HG03025 (cell line): ENCODE measurements at regions not wholly inside any gene's neighbourhood (a gene's known extent, or its start where the extent isn't known, plus 50 kb on each side); places are given as distances from the start of the nearest gene placed in this dataset.

Source experiments
- ATAC-seq: cut with Tn5 transposase; IDR thresholded peaks from one replicate; pipeline ENCODE4 v1.9.1; 2021; ENCODE audit warnings: mild to moderate bottlenecking, moderate library complexity; ENCODE audit not compliant: unreplicated experiment, low FRiP score

DNA sequence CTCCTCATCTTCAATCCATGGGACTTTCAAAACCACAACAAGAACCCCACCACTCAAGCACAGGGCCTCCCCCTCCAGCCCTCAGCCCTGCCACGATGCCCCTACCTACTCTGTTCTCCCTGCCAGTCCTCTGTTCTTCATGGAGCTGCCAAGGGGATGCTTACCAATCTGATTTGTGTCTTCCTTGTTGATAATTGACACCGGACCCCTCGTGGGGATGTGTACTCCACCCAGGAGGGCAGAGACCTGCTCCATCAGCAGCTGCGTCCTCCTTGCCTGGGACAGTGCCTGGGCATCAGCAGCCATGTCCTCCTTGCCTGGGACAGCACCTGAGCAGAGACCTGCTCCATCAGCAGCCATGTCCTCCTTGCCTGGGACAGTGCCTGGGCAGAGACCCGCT is 1489.2 kb downstream of the TBC1D22A start:
- ATAC-seq, result no peak

DNA sequence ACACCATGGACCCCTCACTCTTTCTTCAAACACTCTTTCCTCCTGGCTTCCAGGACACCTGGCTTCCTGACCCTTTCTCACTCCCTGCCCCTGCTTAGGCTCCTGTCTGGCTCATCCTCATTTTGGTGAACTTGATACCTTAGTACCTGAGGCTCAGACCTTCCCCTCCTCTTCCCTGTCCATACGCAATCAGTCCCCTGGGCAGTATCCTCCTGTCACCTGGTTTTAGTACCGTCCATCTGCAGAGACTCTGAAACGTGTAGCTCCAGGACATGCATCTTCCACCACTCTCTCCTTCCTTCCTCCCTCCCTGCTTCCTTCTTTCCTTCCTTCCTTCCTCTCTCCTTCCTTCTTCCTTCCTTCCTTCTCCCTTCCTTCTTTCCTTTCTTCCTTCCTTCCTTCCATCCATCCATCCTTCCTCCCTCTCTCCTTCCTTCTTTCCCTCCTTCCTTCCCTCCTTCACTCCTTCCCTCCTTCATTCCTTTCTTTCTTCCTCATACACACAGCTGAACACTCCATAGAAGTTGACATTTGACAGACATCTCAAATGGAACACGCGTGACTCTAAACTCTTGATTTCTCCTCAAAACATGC is 1488.6 kb downstream of the TBC1D22A start:
- ATAC-seq, result no peak

DNA sequence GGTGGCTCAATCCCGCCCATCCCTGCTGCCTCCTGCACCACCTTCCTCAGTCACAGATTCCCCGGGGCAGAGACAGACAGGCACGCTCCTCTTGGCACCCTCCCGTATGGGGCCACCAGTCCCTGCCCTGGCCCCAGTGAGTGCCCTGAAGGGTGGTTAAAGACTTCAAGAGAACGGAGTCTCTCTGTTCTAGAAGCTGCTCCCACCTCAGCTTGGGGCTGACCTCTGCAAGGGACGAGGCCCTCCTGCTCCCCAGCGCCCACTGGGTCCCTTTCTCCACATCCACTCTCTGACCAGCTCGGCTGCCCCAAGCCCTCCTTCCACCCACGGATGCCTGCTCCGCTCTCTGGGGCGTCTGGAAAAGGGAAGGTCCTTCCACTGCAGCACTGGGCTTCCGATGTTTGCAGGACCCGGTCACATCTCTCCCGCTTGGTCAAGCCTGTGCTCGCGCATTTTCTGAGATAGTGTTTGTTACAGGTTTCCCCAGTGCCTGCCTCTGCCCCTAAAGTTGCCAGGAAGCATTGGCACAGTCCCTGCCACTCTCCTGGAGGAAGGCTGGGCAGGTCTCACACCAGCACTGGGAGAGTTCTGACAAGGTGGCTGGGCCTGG is 1487.9 kb downstream of the TBC1D22A start:
- ATAC-seq, result no peak

DNA sequence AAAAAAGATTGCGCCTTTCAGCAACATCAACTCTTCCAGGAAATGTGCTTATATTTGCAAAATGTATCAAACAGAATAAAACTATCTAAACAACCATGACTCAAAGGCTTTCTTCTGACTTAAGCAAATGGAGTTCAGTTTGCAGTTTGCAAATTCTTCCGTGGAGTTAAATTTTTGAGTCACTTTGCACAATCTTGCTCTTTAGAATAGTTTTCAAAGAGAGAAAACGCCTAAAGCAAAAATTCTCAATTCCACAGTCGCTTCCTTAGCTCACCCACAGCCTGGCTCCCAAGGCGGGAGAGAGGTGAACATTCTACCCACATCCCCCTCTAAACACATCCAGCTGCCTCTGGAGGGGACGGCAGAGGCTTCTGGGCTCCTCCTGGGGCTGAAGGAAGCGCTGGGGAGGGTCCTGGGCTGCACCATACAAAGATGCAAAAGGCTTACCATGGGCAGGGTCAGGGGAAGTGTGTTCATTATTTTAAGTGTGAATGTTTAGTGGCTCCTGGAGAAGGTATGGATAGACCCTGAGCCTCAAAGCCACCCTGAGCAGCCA is 1487.3 kb downstream of the TBC1D22A start:
- ATAC-seq, result no peak

DNA sequence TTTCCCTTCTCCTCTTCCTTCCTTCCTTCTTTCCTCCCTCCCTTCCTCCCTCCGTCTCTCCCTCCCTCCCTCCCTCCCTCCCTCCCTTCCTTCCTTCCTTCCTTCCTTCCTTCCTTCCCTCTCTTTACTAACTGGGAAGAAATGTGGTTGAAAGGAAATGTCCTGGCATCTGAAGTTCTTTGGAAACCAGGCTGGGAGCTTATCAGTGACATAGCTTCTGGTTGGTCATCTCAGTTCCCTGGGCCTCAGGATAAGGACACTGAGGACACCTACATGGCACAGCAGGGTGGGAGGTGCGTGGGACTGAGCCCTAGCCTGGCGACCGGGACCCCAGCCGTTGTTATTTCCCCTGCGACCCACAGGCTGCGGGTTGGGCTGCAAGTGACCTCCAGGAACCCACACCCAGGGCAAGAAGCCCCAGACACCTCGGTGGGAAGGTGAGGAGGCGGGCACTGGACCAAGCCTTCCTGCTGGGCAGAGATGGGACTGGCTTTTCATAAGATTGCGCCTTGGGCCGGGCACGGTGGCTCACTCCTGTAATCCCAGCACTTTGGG is 1486.5 kb downstream of the TBC1D22A start:
- no peak for ATAC-seq

DNA sequence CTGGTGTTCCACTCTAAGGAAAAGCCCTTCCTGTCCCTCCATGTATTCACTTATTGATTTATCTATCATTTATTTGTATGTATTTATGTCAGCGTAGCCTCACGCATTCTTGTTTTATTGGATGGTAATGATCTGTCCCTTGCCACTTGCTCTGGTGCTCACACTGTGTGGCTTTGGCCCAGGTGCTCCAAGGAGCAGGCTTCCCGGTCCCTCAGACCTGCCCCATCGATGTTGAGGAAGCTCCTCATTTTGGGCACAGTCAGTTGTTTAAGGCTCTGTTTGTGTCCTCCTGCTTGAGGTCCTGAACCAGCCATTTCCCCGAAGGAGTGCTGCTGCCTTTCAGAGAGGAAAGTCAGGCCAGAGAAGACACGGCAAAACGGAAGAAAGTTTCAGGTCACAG is 1485.4 kb downstream of the TBC1D22A start:
- no peak for ATAC-seq

DNA sequence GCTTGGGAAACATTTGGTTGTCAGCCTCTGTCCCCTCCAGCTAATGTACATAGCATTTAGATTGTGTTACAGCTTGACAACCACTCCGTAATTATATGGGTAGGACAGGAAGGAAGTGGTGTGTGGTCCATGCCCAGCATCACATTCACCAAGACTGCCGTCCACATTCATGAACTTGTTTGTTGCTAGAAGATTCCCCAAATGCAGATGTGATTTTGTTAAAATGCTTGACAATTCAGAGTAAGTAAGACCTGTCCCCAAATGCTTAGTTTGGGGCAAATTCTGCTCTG is 1482.7 kb downstream of the TBC1D22A start:
- no peak for ATAC-seq

DNA sequence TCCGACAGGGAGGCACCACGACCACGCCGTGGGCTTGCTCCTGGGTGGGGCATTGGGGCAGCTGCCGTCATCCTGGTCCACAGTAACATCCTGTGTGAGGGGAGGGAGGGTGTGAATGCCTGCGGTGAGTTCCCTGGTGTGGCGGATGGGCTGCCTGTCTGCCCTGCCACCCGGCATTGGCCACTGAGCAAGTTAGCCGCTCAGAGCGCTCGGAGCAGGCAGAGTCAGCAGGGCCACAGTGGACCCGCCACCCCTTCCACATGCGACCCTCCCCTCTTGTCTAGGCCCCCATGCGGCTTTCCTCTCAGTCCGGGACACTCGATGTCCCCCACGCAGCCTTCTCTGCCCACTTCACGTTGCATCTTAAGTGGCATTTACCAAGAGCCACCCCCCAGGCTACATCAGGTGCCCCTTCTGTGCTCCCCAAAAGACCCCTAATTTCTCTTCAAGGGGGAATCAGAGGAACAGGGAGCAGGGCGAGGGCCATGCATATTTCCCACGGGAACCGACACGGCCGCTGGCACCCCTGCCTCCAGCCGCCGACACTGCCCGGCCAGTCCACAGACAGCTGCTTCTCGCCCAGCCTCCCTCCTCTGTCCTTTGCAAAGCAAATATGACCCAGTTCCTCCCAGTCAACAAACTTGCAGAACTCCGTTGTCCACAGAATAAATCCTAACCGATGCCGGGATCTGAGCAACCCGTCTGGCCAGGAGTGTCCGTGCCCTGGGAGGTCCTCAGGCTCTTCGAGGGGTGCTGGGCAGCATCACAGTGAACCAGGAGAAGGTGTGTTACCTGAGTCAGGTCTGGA is 1482.1 kb downstream of the TBC1D22A start:
- ATAC-seq, result no peak

DNA sequence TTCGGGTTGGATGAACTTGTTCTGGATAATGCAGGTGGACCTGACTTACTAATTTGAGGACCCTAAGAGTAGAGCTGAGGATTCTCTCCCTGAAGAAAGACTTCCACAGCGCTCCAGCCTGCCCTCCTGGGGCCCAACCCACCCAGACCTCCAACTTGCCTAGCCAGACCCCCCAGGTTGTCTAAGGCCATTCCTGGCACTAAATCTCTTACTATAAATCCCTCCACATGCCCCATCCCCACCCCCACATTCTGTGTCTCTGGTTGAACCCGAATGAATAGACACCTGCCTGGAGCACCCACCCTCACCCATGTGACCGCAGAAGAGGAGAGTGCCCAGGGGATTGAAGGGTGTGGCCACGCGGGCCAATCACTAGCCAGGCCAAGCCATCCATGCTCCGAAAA is 1480.0 kb downstream of the TBC1D22A start:
- no peak for ATAC-seq

DNA sequence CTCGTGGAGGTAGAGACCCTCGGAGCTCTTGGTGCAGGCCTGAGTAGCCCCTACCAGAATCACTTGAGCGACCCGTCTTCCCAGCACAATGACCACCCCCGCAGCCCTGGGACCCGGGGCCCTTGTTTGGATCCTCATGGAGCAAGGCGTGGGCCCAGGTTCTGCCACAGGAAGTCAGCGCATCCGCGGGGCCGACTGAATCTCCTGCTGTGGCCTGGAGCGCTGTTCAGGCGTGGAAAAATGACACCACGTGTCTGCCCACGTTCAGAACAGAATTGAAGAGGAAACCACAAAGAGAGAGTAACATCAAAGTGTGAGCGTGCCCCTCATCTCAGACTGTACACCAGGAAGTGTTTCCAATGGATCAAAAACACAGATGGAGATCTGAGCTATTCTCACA is 1479.2 kb downstream of the TBC1D22A start:
- no peak for ATAC-seq

DNA sequence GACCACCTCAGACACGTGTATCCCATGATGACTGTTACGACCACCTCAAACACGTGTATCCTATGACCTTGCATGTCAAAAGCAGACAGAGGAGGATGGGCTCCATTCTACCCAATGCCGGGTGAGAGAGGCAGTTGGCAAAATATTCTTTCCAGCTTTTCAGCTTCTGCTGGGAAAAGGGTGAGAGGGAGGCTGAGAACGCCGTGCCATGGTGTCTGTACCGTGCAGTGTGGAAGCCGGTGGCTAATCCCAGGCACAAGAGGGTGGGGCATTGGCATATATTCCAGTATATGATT is 1478.4 kb downstream of the TBC1D22A start:
- no peak for ATAC-seq

DNA sequence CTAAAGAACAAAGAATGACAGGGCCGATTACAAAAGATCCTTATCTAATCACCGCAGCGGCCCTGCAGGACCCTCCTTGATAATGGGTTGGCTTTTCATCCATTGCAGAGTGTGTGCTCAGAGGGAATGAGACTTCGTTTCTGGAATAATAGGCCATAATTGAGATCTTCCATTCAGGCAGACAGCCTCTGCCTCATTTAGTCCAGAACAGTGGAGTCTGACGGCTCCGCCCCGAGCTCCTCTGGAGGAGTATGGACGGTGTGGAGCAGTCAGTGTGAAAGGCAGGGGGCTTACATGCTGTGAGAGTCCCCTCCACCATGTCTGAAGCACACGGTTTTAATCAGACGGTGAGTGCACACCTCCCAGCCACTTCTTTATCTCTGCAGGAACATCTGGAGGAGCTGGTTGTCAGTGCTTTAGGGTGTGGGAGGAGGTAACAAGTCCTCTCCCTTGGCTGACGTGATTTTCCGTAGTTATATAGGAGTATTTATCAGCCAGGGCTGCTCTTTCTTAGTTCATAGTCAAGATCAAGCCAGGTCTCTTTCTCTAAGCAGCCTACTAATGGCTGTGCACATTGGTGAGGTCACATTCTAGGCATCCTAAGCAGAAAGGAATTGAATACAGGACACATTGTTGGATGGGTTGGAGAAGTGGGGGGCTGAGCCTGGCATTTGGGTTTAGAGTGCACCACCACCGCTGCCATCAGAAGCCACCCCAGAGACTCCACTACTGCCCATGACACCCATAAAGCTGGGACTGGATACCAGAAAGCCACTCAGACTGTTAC is 1477.9 kb downstream of the TBC1D22A start:
- no peak for ATAC-seq

DNA sequence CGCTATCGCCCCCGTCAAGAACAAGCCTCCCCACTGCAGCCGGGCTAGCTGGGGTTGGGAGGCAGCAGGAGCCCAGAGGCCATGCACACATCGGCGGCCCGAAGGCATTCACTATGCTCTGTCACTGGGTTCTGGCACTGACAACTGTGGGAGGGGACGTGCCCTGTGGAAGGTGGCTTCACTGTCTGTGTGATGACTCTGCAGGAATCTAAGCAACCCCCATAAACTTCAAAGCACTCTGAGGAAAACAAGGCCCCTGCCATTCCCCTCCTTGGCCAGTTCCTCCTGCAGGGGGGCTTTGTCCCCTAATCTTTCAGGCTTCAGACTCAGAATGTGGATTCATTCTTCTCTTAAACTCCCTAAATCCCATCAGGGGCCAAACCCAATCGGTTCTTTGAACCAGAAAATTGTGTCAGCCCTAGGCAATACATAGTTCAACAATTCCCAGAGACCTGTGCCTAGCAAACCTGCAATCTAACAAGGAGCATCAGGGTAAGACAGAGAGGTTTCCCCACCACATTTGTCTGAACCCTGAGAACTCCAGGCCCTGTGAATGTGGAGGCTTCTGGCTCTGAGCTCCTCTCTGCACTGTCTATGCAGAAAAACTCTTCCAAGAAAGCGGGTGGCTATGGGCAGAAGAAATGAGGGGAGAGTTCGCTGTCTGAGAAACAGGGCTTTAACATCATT is 1477.2 kb downstream of the TBC1D22A start:
- ATAC-seq, result no peak

DNA sequence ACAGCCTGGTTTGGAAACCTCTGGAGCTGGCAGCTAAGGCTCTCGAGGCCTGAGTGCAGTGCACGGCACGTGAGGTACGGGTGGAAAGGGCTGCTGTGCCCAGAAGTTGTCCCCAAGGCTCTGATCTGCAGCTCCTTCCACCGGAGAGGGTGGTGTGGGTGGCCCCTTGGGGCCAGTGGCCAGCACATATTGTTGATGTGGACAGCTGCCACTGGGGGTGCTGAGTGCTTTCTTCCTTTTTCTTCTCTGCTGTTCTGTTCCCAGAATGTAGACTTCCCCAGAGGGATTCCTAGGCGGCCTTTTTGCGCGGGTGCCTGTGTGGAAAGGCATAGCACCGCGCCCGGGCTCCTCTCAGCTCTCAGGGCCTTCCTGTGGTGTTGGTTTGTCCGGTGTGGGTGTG is 1476.5 kb downstream of the TBC1D22A start:
- ATAC-seq, result no peak

DNA sequence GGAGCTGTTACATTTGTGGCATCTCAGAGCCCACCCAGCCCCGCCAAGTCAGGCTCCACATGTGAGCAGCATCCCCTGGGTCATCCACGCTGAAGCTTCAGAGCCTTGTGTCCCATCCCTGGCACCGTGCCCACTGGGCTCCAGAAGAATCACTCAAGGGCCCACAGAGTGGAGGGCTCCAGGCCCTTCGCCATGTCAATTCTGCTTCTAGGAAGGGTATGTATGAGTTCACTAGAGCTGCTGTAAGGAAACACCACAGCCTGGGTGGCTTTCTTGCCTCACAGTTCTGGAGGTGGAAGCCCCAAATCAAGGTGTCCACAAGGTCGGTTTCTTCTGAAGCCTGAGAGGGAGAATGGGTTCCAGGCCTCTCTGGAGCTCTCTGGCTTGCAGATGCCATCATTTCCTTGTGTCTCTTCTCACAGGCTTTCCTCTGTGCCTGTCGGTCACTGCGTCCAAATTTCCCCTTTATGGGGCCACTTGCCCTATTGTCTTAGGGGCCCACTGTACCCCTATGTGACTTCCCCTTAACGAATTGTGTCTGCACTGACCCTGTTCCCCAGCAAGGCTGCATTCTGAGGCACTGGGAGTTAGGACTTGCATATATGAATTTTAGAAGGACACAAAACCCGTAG is 1476.0 kb downstream of the TBC1D22A start:
- ATAC-seq, result no peak

DNA sequence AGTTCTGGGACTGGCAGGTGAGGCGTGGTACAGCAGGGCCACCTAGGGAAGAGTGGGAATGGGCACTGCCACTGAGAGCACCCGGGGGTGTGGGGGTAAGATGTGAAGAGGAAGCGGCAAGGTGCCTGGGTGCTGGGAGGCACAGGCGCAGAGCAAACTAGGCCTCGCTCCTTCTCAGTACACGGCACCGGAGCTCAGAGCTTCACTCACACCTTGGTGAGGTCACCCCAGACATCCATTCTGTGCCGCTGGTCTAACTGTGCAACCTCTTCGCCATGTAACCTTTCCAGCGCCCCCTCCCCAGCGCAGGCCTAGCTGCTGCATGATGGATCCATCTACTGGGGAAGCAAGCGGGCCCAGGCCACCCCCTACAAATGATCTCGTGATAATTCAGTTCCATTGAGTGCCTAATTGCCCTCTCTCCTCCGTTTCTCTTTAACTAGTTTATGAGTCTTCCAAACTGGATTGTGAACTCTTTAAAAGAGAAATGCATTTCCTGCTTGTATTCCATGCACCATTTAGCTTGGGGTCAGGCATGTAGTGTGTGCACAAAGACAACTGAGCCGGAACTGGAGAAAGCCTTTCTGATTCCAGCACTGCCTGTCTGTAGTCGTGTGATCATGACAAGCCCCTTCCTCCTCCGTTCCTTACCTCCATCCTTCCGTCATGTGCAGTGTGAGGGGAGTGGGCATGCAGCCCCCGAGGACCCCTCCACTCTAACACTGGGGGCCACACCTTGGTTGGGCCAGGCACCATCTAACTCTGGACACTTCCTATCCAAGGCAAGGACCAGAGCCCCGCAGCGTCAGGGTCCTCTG is 1475.2 kb downstream of the TBC1D22A start:
- ATAC-seq, result no peak

DNA sequence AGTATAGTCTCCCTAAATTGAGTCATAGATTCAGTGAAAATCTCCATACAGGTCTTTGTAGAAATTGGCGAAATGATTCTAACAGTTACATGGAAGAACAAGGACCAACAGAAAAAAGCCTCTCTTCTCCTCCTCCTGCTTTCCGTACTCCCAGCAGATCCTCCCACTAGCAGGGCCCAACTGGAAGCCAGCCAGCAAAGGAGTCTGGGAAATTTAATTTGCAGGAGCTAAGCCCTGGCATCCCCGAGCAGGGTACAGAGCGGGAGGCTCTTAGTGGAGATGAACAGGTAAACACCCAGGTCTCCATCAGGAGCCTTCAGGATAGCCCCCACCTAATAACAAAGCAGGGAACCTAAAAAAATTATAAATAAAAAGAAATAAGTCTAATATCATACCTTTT is 1473.8 kb downstream of the TBC1D22A start:
- no peak for ATAC-seq

DNA sequence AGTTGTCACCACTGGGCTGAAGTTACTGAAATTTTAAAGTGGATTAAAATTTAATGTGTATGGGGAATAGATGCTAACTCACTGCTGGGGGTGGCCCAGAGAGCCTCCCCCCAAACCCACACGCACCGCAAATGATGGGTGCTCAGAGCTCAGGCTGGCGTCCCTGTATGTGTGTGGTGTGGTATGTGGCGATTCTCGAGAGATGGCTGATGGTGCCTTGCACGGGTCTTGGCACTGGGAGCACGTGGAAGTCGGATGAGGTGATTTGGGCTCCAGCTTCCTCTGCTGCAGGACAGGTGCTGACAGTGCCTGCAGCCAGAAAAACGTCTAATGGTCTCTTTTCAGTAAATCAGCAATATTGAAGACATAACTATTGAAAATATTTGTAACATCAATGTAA is 1473.3 kb downstream of the TBC1D22A start:
- no peak for ATAC-seq

DNA sequence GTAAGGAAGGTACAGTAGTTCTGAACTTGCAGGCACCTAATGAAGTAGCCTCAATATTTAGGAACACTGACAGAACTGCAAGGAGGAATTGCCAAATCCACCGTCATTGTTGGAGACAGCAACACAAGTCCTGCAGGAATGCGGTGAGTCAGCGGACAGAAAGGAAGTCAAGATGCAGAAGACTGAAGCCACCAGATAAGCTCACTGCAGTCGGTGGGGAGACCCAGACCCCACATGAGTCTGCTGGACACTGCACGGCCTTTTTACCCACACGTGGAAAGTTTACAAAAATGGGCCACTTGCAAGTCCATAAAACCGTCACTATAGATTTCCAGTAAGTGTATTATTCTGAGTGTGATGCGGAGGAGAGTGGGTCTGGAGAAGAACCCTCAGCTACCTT is 1471.6 kb downstream of the TBC1D22A start:
- no peak for ATAC-seq
